ENCODE measurements at regions not wholly inside any gene's neighbourhood (a gene's known extent, or its start where the extent isn't known, plus 50 kb on each side); places are given as distances from the start of the nearest gene placed in this dataset.

DNA sequence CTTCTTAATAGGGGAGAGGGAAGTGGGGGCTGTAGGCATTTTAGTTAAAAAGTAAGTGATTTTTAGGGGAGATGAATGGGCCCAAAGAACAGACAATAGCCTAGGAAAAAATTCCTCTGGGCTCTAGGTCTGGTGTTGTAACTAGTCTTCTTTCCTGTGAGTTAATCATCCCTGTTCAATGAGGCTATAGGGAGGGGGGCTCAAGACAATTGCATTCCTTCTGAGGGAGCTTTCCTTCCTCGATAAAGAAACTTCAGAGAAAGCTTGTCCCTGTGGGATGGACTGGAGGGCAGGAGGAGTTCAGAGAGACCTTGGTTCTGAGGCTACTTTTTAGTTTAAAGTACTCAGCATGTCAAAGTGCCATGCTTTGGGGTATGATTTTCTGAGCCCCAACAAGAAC lies 127.2 kb downstream of the BBS10 start:
- DNase-seq: no peak
- ATAC-seq: no peak

DNA sequence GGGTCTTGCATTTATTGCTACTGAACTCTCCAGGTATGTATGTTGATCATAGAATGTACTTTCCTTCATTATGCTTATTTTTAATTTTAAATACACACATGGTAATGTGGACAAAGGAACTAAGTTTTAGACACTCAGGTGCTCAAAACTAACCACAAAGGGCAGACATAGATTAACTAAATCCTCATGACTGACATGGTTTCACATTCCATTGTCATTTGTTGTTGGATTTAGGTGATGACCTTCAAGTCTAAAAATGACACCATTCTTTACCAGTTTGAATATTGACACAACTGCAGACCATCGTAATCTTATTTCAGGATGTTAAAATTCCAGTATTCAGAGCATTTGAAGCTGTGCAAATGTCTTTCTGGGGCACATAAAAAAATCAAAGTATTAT lies 128.4 kb downstream of the BBS10 start:
- DNase-seq (no peak), ATAC-seq (no peak)

DNA sequence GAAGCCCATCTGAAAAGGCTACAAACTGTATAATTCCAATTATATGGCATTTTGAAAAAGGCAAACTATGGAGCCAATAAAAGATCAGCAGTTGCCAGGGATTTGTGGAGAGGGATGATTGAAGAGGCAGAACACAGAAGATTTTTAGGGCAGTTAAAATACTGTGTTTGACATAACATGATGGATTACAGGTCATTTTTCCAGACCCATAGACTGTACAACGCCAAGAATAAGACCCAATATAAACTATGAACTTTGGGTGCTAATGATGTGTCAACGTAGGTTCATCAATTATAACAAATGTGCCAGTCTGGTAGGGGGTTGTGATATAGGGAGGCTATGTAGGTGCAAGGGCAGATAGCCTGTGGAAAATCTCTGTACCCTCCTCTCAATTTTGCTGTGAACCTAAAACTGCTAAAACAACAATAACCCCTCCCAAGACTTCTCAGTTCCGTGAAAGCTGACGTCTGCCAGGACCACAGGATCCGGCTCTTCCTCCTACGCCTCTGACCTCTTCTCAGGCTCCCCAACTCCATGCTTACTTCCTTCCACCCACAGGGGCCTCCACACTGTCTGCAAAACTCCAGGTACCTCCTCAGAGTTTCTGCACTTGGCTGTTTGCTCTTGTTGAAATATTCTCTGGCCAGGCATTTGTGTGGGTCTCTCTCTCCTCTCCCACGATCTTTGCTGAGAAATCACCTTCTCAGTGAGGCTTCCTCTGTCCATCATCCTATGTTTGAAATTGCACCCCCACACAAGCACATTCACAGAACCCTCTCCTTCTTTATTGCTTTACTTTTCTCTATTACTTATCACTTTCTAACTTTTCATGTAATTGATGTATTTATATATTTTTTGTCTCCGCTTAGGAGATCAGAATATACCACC lies 131.4 kb downstream of the BBS10 start:
- DNase-seq: no peak
- ATAC-seq: no peak

DNA sequence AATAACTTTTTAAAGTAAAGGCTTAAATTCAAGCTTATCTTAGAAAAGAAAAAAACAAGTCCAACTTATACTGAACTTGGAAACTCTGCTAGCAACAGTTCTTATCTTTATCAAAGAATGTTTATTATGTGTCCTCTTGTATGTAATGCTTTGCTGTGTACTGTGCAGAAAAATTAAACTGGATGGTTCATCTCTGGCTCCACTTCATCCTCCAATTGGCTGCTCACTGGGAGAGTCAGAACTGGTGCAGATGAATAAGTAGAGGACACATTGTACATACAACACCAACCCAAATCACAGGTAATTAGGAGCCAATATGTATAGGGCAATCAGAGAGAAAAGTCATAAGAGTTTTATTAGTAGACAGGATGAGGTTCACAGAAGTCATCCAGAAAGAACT lies 123.6 kb upstream of the NAP1L1 start:
- DNase-seq: no peak
- no peak for ATAC-seq

DNA sequence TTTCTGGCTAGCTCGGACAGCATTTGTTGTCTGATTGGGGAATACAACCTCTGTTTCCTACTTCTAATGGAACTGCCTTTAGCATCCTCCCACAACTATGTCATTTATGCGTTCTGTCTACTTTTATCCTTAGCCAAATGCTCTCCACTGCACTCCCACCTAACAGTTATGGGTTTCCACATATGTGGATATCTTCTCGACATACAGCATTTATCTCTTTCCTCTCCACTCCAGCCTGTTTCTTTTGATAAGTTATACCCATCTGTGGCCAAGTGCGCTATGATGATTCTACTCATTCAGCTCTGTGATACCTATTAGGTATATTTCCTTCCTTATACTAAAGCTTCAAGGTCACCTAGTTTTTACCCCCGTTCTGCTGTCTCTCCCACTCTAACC lies 122.2 kb upstream of the NAP1L1 start:
- ATAC-seq (no peak), DNase-seq (no peak)

DNA sequence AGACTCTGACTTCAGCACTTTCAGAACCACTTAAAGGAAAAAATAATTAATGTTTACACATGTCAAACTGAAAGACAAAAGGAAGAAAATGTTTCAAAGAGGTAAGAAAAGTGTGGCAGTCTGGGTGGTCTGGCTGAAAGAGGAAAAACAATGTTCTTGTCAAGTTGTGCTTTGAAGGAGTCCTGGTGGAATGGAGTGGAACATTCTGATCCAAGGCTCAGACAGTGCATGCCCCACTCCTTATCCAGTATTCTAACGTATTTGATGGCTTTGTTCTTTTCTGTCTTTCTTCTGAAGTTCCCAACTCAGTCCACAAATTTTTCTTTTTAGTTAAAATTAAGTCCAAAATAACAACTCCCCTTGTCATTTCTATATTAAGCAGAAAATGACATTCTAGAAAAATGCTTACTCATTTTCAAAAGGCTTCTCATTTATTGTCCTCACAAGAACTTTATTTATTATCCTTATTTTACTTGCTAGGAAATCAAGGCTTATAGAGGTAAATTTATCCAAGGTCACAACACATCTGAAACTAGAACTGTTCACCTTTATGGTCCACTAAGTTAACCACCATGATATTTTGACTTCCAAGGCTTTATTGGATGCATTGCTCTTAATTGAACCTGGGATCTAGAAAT lies 121.7 kb upstream of the NAP1L1 start:
- no peak for ATAC-seq
- no peak for DNase-seq

DNA sequence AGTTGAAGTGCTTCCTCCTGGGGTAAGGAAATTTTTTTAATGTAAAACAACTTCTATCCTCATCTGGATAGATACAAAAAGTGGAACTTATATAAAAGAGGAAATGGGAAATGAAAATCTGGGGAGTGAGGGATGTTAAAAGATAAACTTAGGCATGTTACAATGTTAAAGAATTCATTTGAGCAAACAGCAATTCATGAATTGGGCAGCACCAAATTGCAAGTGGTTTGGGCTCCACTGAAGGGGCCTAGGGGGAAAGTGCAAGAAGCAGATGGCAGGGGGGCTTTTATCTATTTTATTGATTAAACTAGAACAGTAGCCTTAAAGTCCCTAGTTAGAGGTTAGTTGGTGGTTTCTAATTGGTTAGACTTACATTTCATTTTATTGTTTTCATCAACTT lies 118.1 kb upstream of the NAP1L1 start:
- ATAC-seq: no peak

DNA sequence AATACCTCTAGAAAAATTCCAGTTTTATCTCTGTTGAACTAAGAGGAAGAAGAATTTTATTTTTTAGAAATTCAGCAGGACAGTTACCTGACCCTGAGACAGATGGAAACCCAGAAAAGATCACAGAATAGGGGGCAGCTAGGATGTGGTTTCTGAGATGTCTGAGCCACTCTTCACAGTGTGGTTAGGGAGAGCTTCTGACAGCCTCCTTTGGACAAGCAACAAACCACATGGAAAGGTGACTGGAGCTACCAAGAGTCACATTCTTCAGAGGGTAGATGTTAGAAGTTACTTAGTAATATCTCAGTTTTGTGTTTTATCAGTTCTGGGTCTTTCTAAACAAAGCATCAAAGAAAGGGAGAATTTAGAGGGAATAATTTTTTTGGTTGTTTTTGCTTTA lies 117.3 kb upstream of the NAP1L1 start:
- ATAC-seq (peak; percentile 59), DNase-seq (no peak)

More for the DNA sequence above, 118.1 kb upstream of the NAP1L1 start:
- no peak for DNase-seq

DNA sequence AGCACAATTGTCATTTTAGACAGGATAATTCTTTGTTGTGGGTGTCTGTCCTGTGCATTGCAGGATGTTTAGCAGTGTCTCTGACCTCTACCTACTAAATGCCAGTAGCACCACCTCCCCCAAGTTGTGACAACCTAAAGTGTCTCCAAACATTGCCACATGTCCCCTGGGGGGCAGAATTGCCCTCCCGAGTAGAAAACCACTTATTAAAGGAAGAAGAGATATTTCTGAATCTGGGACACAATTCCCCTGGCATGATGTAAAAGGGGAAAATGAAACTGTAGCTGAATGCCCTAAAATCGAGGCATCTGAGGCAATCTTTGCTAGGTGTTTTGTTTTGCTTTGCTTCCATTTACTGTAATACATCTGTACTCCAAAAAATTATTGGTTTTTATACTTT lies 116.8 kb upstream of the NAP1L1 start:
- ATAC-seq: no peak
- no peak for DNase-seq

DNA sequence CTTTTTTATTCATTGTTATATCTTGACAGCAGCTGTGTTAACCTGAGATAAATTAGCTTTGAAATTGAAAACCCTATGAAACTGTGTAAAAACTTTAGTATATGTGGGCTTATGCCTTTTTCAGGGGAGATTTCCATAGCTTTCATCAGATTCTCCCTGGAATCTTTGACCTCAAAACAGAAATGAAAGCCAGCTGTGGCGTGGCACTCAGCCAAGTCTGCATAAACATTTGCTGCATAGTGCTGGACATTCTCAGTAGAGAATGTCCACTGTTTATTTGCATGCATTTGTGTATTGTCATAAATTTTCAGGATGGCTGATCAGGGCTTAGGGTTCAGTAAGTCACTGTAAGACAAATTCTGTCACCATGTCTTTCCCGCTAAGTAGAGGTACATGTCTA lies 115.3 kb upstream of the NAP1L1 start:
- DNase-seq (no peak), ATAC-seq (no peak)

DNA sequence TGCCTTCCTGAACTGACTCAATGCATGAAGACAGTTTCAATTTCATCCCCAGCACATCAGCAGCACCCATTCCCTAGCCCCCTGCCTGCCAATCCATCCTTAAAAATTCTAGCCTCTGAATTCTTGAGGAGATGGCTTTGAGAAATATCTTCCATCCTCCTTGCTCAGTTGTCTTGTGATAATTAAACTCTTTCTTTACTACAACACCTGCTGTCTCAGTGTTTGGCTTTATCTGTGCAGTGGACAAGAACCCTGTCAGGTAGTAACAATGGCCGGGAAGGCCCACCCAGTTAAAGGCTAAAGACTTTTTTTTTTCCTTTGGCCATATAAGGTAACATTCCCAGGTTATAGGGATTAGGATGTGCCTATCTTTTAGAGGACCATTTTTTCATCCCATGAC lies 114.4 kb upstream of the NAP1L1 start:
- DNase-seq (no peak), ATAC-seq (no peak)

DNA sequence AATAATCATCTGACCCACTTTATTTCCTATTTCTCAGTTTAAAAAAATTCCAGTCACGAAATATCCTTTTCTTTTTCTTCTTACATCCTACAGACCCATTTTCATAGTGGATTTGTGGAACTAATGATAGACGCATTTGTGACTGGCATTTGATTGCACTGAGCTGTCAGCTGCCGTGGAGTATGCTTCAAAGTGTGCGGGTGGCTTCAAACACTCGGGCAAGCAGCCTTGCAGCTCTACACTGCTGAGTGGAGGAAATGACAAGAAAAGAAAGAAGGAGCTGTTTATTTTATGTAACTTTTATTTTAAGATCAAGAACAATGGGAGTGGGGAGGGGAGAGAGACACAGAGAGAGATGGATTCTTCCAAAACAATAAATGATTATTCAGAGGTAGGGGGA lies 112.8 kb upstream of the NAP1L1 start:
- DNase-seq: no peak
- no peak for ATAC-seq

DNA sequence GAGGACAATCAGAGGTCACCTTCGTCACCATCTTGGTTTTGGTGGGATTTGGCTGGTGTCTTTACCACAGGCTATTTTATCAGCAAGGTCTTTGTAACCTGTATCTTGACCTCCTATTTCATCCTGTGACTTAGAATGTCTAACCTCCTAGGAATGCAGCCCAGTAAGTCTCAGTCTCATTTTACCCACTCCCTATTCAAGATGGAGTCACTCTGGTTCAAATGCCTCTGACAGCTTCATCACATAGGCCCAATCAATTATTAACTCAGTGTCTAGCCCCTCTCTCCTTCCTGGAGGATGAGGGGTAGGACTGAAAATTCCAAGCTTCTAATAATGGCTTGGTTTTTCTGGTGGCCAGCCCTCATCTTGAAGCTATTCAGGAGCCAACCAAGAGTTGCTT lies 111.4 kb upstream of the NAP1L1 start:
- DNase-seq (no peak), ATAC-seq (no peak)

DNA sequence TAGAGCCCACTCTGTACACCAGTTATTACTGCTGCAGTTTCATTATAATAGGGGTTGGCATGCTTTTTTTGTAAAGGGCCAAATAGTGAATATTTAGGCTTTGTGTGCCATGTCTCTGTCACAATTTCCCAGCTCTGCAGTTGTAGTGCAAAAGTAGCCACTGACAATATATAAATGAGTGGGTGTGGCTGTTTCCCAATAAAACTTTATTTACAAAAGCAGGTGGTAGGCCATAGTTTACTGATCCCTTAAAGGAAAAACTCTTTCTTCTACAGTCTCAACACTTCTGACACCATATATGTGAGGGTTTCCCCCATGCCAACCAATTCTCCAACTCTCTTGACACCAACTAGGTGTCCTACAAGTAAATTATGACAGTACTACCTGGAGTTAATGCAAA lies 110.2 kb upstream of the NAP1L1 start:
- DNase-seq (no peak), ATAC-seq (no peak)

DNA sequence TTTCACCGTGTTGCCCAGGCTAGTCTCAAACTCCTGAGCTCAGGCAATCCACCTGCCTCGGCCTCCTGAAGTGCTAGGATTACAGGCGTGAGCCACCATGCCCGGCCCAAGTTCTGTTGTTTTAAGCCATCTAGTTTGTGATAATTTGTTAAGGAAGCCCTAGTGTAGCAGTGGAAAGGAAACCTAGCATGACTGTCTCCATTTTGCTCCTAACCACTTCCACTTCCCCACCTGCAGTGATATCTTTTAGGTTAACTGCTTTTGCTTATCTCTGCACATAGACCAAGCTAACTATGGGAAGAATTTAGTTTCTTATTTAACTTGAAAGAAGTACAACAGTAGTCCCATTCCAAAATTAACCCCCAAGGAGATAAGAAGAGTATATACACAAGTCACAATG lies 109.5 kb upstream of the NAP1L1 start:
- DNase-seq (no peak), ATAC-seq (no peak)

DNA sequence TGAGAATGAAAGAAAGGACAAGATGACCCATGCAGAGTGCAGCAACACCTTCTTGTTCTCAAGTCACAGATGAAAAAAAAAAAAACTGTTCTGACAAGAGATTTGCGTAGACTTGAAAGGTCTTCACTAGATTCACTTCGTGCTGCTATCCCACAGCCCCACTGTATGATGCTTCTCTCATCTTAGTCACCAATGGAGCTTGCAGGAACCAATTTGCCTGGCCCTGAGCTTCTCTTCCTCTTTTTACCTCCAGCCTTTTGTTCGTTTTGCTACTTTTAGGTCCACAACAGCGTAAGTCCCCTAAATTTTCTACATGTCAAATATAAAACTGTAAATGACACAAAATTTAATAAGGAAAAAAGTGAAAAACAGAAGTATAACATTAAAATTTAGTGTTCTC lies 107.9 kb upstream of the NAP1L1 start:
- DNase-seq: no peak
- no peak for ATAC-seq

DNA sequence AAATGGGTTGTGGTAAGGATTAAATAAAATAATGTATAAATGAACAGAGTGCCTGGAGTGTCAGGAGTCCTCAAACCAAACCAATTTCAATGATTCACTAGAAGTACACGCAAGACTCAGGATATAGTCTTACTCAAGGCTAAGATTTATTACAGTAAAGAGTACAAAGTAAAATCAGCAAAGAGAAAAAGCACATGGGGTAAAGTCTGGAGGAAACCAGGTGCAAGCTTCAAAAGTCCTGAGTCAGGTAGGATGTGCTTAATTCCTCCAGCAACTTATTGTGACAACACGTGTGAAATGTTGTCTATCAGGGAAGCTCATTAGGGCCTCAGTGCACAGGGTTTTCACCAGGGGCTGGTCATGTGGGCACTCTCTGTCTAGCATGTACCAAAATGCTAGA lies 105.8 kb upstream of the NAP1L1 start:
- ATAC-seq (no peak), DNase-seq (no peak)

DNA sequence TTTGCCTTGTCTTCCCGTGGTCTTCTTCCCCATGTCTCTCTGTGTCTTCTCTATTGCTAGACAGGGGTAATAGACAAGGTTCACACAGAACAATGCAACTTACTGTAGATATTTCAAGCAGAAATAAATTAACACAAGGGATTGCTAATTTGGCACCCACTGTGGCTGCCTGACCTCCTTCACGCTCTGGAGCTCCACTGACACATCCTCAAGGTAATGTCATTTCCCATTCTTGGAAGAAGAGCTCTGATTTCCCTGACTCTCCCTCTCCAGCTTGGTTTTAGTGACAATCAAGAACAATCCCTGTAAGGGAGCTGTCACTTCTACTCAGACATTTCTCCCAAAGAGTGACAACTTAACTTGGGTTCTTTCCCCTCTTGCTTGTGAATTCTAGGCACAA lies 105.4 kb upstream of the NAP1L1 start:
- ATAC-seq: no peak
- DNase-seq: no peak

DNA sequence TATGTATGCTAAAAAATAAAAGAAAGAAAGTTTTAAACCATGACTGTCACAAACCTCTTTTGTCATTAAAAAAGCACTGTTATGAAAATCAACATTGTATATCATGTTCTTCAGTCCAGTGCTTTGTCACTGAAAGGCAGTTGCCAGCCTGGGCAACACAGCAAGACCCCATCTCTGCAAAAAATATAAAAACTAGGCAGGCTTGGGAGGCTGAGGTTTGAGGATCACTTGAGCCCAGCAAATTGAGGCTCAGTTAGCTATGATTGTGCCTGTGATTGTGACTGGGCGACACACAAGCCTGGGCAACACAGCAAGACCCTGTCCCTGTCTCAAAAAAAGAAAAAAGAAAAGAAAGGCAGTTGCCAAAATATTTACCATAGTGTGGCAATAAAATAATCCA lies 102.7 kb upstream of the NAP1L1 start:
- ATAC-seq: no peak
- DNase-seq: no peak

DNA sequence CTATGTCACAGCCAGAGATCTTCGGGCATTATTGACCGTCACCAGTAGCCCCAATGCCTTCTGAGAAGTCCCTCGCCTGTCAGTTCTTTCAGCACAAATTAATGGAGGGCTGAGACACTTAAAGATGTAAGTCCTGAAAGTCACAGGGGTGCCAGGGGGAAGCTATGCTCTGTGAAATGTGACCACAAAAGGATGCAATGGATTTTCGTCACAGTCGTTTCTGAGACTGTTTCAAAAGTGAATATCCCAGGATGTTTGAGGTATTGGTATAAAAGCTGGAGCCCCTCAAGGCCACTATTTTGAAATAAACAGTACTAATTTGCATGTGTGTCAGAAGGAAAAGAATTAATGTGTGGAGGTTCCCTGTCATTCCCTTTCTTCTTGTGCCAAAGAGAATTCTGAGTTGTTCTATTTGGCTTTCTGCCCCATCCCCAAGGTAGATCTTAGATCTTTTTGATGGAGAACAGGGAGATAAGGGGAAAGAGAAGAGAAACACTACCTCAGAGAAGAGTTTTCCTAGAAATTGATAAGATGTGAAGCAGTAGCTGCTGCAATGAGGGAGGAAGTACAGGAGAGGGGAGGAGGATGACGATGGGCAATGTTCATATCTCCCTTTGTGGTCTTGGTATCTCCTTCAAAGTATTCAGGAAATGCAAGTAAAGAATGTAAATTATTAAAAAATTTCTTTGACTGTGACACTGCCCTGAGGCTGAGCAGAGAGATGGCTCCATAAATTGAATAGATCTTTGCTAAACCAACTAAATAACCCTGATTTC lies 101.8 kb upstream of the NAP1L1 start:
- ATAC-seq: no peak
- DNase-seq: no peak

DNA sequence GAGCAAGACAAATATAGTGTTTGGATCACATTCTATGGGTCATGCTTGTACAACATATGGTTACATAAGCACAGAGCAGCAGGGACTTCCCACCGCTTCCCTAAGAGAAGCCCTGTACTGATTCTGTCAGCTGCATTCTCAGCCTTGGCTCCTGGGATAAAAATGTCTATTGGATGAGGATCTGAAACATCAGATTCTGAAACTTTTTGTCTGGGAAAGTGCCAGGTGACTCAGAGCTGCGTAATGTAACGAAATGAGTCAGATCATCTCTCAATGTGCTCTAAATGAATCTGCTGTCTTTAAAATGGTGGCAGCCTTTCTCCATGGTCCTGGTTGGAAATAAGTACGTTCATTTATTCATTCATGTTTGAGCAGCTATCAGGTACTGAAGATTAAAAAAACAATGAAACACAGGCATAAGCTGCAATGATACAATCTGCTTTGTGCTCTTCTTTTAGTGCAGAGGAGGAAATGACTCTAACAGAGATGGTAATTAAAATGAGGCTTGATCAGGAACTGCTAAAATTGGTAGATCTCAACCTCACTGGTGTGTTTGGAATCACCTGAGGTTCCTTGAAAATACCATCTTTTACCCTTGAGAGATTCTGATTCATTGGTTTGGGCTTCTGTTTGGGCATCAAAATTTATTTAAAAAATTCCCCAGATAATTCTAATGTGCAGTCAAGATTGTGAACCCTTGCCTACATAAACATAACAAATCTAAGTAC lies 99.1 kb upstream of the NAP1L1 start:
- ATAC-seq: peak; percentile 86

More for the DNA sequence above, 99.1 kb upstream of the NAP1L1 start:
- peak; percentile 63 for DNase-seq
